MM.1S (cell line): ENCODE measurements at regions not wholly inside any gene's neighbourhood (a gene's known extent, or its start where the extent isn't known, plus 50 kb on each side); places are given as distances from the start of the nearest gene placed in this dataset.

Experiments
- DNase-seq: peaks from one replicate; pipeline ENCODE4 v3.0.0-alpha.2; 2015
- H2AFZ ChIP-seq: fragments of 300-600 bp; sonication (generic); 2 replicates; pipeline ENCODE4 v1.6.0; 2016; ENCODE audit warnings: antibody characterized with exemption, low read length
- H3F3A ChIP-seq: fragments of 300-600 bp; sonication (generic); 2 replicates; pipeline ENCODE4 v1.6.1; 2016; ENCODE audit warnings: mild to moderate bottlenecking, antibody characterized with exemption, low read length, moderate library complexity, mixed read lengths; ENCODE audit not compliant: insufficient read depth
- H3K27ac ChIP-seq: fragments of 300-600 bp; sonication (generic); 2 replicates; pipeline ENCODE4 v1.5.1; 2016; ENCODE audit warnings: mild to moderate bottlenecking, low read length
- H3K27me3 ChIP-seq: fragments of 300-600 bp; sonication (generic); replicated peaks from 2 replicates; pipeline ENCODE4 v1.6.0; 2016; ENCODE audit warnings: low read length; ENCODE audit not compliant: insufficient read depth
- H3K36me3 ChIP-seq: fragments of 300-600 bp; sonication (generic); replicated peaks from 2 replicates; pipeline ENCODE4 v1.6.1; 2016; ENCODE audit warnings: mild to moderate bottlenecking, low read length, mixed read lengths; ENCODE audit not compliant: insufficient read depth
- H3K4me1 ChIP-seq: fragments of 300-600 bp; sonication (generic); 2 replicates; pipeline ENCODE4 v1.6.1; 2016; ENCODE audit warnings: low read length, mixed read lengths
- H3K4me2 ChIP-seq: fragments of 300-600 bp; sonication (generic); 2 replicates; pipeline ENCODE4 v1.6.0; 2016; ENCODE audit warnings: low read depth, low read length
- H3K4me3 ChIP-seq: fragments of 300-600 bp; sonication (generic); 2 replicates; pipeline ENCODE4 v1.5.1; 2016; ENCODE audit warnings: low read length, mixed read lengths
- H3K79me2 ChIP-seq: fragments of 300-600 bp; sonication (generic); 2 replicates; pipeline ENCODE4 v1.6.1; 2016; ENCODE audit warnings: mixed run types, low read length, mixed read lengths
- H3K9ac ChIP-seq: fragments of 300-600 bp; sonication (generic); 2 replicates; pipeline ENCODE4 v1.6.1; 2016; ENCODE audit warnings: low read length, mixed read lengths
- H3K9me2 ChIP-seq: fragments of 300-600 bp; sonication (generic); replicated peaks from 2 replicates; pipeline ENCODE4 v1.6.1; 2016; ENCODE audit warnings: mild to moderate bottlenecking, low read length, mixed read lengths; ENCODE audit not compliant: insufficient read depth
- H3K9me3 ChIP-seq: fragments of 300-600 bp; sonication (generic); replicated peaks from 2 replicates; pipeline ENCODE4 v1.6.1; 2016; ENCODE audit warnings: mild to moderate bottlenecking, low read length, mixed read lengths; ENCODE audit not compliant: insufficient read depth
- H4K20me1 ChIP-seq: fragments of 300-600 bp; sonication (generic); 2 replicates; pipeline ENCODE4 v1.6.1; 2016; ENCODE audit warnings: mild to moderate bottlenecking, low read length, moderate library complexity, mixed read lengths; ENCODE audit not compliant: insufficient read depth
- EZH2 ChIP-seq: fragments of 300-600 bp; sonication (generic); optimal IDR thresholded peaks from 2 replicates; pipeline ENCODE3; 2017; ENCODE audit warnings: low read depth, mild to moderate bottlenecking, antibody characterized with exemption, low read length, mixed read lengths
- EZH2phosphoT487 ChIP-seq: fragments of 300-600 bp; sonication (generic); IDR thresholded peaks from 2 replicates; pipeline ENCODE4 v1.6.1; 2018; ENCODE audit warnings: antibody characterized with exemption, low read length
- TF ChIP-seq, protein P1 (sequence below): fragments of 300-600 bp; sonication (generic); IDR thresholded peaks from 2 replicates; pipeline ENCODE4 v1.5.1; 2016; ENCODE audit warnings: antibody characterized with exemption, low read length, mixed read lengths

DNA sequence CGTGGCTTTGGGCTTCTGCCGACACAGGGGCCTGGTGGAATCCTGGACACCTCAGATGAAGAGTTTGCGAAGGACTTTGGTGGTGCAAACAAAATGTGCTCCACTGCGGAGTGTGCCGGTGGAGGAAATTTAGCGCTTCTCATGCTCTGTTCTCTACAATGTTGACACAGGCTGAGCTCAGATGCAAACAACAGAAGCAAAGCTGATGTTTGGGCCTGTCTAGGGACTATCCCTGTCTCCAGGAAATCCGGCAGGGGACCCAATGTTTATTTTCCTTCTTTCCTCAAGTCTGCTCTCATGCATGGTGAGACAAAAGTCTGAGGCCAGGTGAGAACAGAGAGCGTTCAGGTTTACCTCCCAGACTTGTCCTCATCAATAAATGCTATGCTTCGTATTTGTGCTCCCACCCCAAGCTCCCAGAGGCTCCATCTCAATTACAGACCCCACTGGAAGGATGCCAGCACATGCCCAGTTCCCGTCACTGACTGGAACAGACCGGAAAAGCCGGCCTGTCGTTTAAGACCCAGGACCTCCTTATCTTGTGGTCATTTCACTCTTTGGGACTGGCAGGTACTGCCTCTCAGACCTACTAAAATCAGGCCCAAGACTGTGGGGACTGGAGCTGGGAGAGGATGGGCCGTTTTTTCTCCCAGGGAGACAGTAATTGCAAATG, 105.7 kb upstream of the B3GAT1 start:
- Histone ChIP-seq H3K36me3 (no peaks in the 10 kb centered on the region), H3K9me2 (no peaks in the 10 kb centered on the region), H3K9me3 (no peaks in the 10 kb centered on the region), H3K4me3 (no peak overlapping the region), H3F3A (no peaks in the 10 kb centered on the region), H2AFZ (no peak overlapping the region), H3K9ac (no peak overlapping the region), H3K27me3 (no peaks in the 10 kb centered on the region), H3K4me1 (no peaks in the 10 kb centered on the region), H3K4me2 (no peak overlapping the region), H4K20me1 (no peaks in the 10 kb centered on the region), H3K27ac (no peak overlapping the region), H3K79me2 (no peaks in the 10 kb centered on the region)
- no peak for DNase-seq
- TF ChIP-seq, protein P1, sequence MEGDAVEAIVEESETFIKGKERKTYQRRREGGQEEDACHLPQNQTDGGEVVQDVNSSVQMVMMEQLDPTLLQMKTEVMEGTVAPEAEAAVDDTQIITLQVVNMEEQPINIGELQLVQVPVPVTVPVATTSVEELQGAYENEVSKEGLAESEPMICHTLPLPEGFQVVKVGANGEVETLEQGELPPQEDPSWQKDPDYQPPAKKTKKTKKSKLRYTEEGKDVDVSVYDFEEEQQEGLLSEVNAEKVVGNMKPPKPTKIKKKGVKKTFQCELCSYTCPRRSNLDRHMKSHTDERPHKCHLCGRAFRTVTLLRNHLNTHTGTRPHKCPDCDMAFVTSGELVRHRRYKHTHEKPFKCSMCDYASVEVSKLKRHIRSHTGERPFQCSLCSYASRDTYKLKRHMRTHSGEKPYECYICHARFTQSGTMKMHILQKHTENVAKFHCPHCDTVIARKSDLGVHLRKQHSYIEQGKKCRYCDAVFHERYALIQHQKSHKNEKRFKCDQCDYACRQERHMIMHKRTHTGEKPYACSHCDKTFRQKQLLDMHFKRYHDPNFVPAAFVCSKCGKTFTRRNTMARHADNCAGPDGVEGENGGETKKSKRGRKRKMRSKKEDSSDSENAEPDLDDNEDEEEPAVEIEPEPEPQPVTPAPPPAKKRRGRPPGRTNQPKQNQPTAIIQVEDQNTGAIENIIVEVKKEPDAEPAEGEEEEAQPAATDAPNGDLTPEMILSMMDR: no peak
- TF ChIP-seq EZH2 (no peak), EZH2phosphoT487 (no peak)

DNA sequence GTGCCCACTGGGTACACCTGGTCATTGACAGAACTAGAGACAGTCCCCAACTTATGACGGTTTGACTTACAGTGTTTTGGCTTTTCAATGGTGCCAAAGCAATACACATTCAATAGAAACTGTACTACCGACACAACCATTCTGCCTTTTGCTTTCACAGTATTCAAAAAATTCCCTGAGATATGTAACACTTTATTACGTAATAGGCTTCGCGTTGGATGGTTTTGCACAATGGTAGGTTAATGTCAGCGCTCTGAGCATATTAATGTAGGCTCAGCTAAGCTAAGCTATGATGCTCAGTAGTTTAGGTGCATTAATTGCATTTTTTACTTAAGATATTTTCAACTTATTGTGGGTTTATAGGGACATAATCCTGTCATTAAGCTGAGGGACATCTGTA, 105.1 kb upstream of the B3GAT1 start:
- Histone ChIP-seq H3K9me3 (no peaks in the 10 kb centered on the region), H3K79me2 (no peaks in the 10 kb centered on the region), H3F3A (no peaks in the 10 kb centered on the region), H3K4me2 (no peak overlapping the region), H3K27me3 (no peaks in the 10 kb centered on the region), H3K4me1 (no peaks in the 10 kb centered on the region), H3K4me3 (no peak overlapping the region), H3K9ac (no peak overlapping the region), H3K9me2 (no peaks in the 10 kb centered on the region), H4K20me1 (no peaks in the 10 kb centered on the region), H3K27ac (no peak overlapping the region), H2AFZ (no peak overlapping the region), H3K36me3 (no peaks in the 10 kb centered on the region)
- DNase-seq: no peak
- TF ChIP-seq EZH2 (no peak), EZH2phosphoT487 (no peak)
- TF ChIP-seq, protein P1: no peak

GRCh38 chr11:134516529-134516928, 104.5 kb upstream of the B3GAT1 start:
- TF ChIP-seq EZH2: no peak
- TF ChIP-seq, protein P1: no peak
- no peak for TF ChIP-seq EZH2phosphoT487
- no peak overlapping the region for H3K9ac ChIP-seq
- no peaks in the 10 kb centered on the region for H3F3A ChIP-seq
- no peaks in the 10 kb centered on the region for H3K27me3 ChIP-seq
- H2AFZ ChIP-seq: no peak overlapping the region
- no peaks in the 10 kb centered on the region for H3K9me2 ChIP-seq
- no peaks in the 10 kb centered on the region for H3K36me3 ChIP-seq
- DNase-seq: no peak
- no peaks in the 10 kb centered on the region for H3K79me2 ChIP-seq
- H3K9me3 ChIP-seq: no peaks in the 10 kb centered on the region
- no peaks in the 10 kb centered on the region for H3K4me1 ChIP-seq
- H3K4me2 ChIP-seq: no peak overlapping the region
- H3K27ac ChIP-seq: no peak overlapping the region
- no peaks in the 10 kb centered on the region for H4K20me1 ChIP-seq
- H3K4me3 ChIP-seq: no peak overlapping the region
